Immature natural killer cell (primary cell): ENCODE measurements at regions not wholly inside any gene's neighbourhood (a gene's known extent, or its start where the extent isn't known, plus 50 kb on each side); places are given as distances from the start of the nearest gene placed in this dataset.

Source experiments
- DNase-seq, 3 donors: peaks; one replicate each; pipeline ENCODE4 v3.0.0; 2022; ENCODE audit warnings: mixed read lengths in 1 of 3
- H3K27ac Mint-ChIP-seq, 6 donors: one replicate each; pipeline ENCODE4 v1.8.0; 2020; ENCODE audit warnings: mixed read lengths in 6 of 6, mild to moderate bottlenecking in 5 of 6, inconsistent platforms in 4 of 6, moderate library complexity in 3 of 6
- H3K27me3 Mint-ChIP-seq, 3 donors: one replicate each; pipeline ENCODE4 v1.8.0; 2020 to 2021; ENCODE audit warnings: low read depth in 3 of 3, mild to moderate bottlenecking in 3 of 3, mixed read lengths in 3 of 3, moderate library complexity in 3 of 3, inconsistent platforms in 1 of 3
- H3K36me3 Mint-ChIP-seq, 3 donors: one replicate each; pipeline ENCODE4 v1.8.0; 2020; ENCODE audit warnings: mixed read lengths in 3 of 3, inconsistent platforms in 2 of 3, mild to moderate bottlenecking in 2 of 3
- H3K4me1 Mint-ChIP-seq, 2 donors: one replicate each; pipeline ENCODE4 v1.8.0; 2020; ENCODE audit warnings: inconsistent platforms in 2 of 2, mild to moderate bottlenecking in 2 of 2, mixed read lengths in 2 of 2, moderate library complexity in 1 of 2
- H3K4me3 Mint-ChIP-seq, 5 donors: one replicate each; pipeline ENCODE4 v1.8.0; 2020; ENCODE audit warnings: mild to moderate bottlenecking in 5 of 5, mixed read lengths in 5 of 5, inconsistent platforms in 3 of 5, moderate library complexity in 3 of 5
- H3K9me3 Mint-ChIP-seq, 6 donors: one replicate each; pipeline ENCODE4 v1.8.0; 2020; ENCODE audit warnings: mild to moderate bottlenecking in 6 of 6, mixed read lengths in 6 of 6, inconsistent platforms in 4 of 6, moderate library complexity in 3 of 6

GRCh38 chr12:94798113-94798512 is 147.8 kb upstream of the TMCC3 start:
- Mint-ChIP-seq H3K4me1 (no peaks in the 10 kb centered on the region), H3K27ac (no peak overlapping the region), H3K36me3 (no peaks in the 10 kb centered on the region), H3K4me3 (no peak overlapping the region), H3K27me3 (peaks cover 2 to 7% (median 4%) of the 10 kb centered on the region in 3 donors), H3K9me3 (no peaks in the 10 kb centered on the region)
- DNase-seq = no peak

GRCh38 chr12:94795520-94795919 is 145.2 kb upstream of the TMCC3 start:
- Mint-ChIP-seq H3K36me3 (no peaks in the 10 kb centered on the region), H3K27me3 (peaks cover 2 to 4% (median 2%) of the 10 kb centered on the region in 3 donors), H3K9me3 (no peaks in the 10 kb centered on the region), H3K4me3 (no peak overlapping the region), H3K27ac (no peak overlapping the region), H3K4me1 (peaks cover 2 to 7% of the 10 kb centered on the region in 2 donors)
- DNase-seq = no peak

DNA sequence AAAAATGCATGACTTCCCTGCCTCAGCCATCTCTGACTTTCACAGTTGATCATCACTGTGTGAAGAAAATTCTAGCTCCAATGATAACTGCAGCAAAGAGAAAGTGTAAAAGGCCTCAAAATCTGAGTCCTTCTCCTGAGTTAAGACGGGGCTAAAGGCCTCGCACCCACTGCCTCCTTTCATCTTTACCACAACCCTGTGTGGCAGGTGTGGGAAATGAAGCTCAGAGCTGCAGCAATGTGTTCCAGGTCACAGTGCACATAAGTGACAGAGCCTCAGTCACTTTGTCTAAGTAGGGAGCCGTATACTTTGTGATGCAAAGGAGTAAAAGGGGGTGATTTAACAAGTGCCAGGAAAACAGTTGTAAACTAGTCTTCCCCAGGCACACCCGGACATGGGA is 144.7 kb upstream of the TMCC3 start:
- DNase-seq = no peak
- H3K4me1 Mint-ChIP-seq = peaks cover 7 to 12% of the 10 kb centered on the region in 2 donors
- H3K36me3 Mint-ChIP-seq = no peaks in the 10 kb centered on the region
- no peaks in the 10 kb centered on the region for H3K9me3 Mint-ChIP-seq
- H3K27ac Mint-ChIP-seq = no peak overlapping the region
- H3K27me3 Mint-ChIP-seq = peaks cover 2 to 4% (median 2%) of the 10 kb centered on the region in 3 donors
- no peak overlapping the region for H3K4me3 Mint-ChIP-seq

DNA sequence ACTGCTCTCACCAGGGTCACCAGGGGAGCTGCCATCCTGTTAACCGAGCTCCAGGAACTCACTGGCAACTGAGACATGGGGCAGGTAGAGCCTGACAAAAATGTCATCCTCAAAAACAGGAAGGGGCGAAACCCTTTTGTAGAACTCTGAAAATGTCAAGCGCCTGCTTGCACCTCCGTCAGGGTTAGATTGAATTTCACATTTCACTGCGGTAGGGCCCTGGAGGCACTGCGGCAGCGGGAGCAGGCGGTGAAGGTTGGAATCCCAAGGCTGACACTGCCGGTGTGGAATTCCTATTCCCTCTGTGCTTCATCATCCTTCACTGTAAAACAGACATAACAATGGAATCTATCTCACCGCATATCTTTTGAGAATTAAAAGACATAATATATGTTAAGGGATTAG is 142.8 kb upstream of the TMCC3 start:
- Mint-ChIP-seq H3K27me3 (peaks cover 0 to 2% (median 2%) of the 10 kb centered on the region in 3 donors), H3K36me3 (no peaks in the 10 kb centered on the region), H3K9me3 (no peaks in the 10 kb centered on the region), H3K4me3 (no peak overlapping the region), H3K27ac (no peak overlapping the region), H3K4me1 (peaks cover 7 to 15% of the 10 kb centered on the region in 2 donors)
- no peak for DNase-seq

- Mint-ChIP-seq H3K4me1 (peaks cover 7 to 15% of the 10 kb centered on the region in 2 donors), H3K4me3 (no peak overlapping the region), H3K36me3 (no peaks in the 10 kb centered on the region), H3K27me3 (peaks cover 0 to 2% (median 2%) of the 10 kb centered on the region in 3 donors), H3K27ac (no peak overlapping the region), H3K9me3 (no peaks in the 10 kb centered on the region)
- DNase-seq = no peak
Observed at GRCh38 chr12:94792693-94793092, 142.3 kb upstream of the TMCC3 start.

DNA sequence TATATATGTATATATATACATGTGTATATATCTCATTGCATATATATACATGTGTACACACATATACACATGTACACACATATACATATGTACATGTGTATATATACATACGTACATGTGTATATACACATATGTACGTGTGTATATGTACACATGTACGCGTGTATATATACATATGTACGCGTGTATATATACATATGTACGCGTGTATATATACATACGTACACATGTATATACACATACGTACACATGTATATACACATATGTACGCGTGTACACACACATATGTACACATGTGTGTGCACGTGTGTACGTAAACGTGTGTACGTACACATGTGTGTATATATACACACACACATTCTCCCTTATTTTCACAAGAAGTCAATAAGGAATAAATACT is 141.6 kb upstream of the TMCC3 start:
- Mint-ChIP-seq H3K36me3 (no peaks in the 10 kb centered on the region), H3K9me3 (no peaks in the 10 kb centered on the region), H3K4me3 (no peak overlapping the region), H3K27ac (no peak overlapping the region), H3K4me1 (peaks cover 7 to 15% of the 10 kb centered on the region in 2 donors), H3K27me3 (peaks cover 0 to 2% (median 2%) of the 10 kb centered on the region in 3 donors)
- DNase-seq = no peak

GRCh38 chr12:94790825-94791224 is 140.5 kb upstream of the TMCC3 start:
- no peak for DNase-seq
- H3K4me3 Mint-ChIP-seq = peak overlapping the region in 1 of 5 donors; percentile 45
- H3K4me1 Mint-ChIP-seq = peaks cover 7 to 15% of the 10 kb centered on the region in 2 donors
- H3K9me3 Mint-ChIP-seq = no peaks in the 10 kb centered on the region
- H3K36me3 Mint-ChIP-seq = no peaks in the 10 kb centered on the region
- H3K27me3 Mint-ChIP-seq = peaks cover 0 to 2% (median 2%) of the 10 kb centered on the region in 3 donors
- no peak overlapping the region for H3K27ac Mint-ChIP-seq

- peaks cover 7 to 15% of the 10 kb centered on the region in 2 donors for H3K4me1 Mint-ChIP-seq
Observed at GRCh38 chr12:94790370-94790769, 140.0 kb upstream of the TMCC3 start.

GRCh38 chr12:94789510-94790225 is 139.3 kb upstream of the TMCC3 start:
- no peak overlapping the region for H3K4me3 Mint-ChIP-seq
- peaks cover 7 to 15% of the 10 kb centered on the region in 2 donors for H3K4me1 Mint-ChIP-seq
- no peaks in the 10 kb centered on the region for H3K36me3 Mint-ChIP-seq
- H3K9me3 Mint-ChIP-seq = no peaks in the 10 kb centered on the region
- H3K27me3 Mint-ChIP-seq = peaks cover 0 to 2% (median 2%) of the 10 kb centered on the region in 3 donors
- no peak for DNase-seq
- H3K27ac Mint-ChIP-seq = no peak overlapping the region

More at GRCh38 chr12:94790370-94790769, 140.0 kb upstream of the TMCC3 start:
- Mint-ChIP-seq H3K9me3 (no peaks in the 10 kb centered on the region), H3K27ac (peak overlapping the region in 1 of 6 donors; percentile 76), H3K36me3 (no peaks in the 10 kb centered on the region), H3K27me3 (peaks cover 0 to 2% (median 2%) of the 10 kb centered on the region in 3 donors), H3K4me3 (peak overlapping the region in 1 of 5 donors; percentile 45)
- DNase-seq = no peak

DNA sequence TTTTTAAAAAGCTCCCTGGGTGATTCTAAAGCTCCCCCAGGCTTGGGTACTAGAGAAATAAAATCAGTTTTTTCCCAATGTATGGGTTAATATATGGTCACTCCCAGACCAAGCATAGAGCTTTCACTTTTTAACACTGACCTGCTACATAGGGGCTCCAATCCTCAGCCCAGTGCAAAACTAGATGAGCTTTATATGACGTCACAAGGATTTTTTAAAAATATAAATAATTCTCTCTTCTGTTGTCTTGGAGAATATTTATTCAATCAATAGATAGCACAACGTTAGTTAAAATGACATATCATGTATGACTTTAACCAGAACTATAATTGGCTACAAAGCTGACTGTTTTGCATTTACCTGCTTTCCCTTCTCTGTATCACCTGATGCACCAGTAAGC is 137.9 kb upstream of the TMCC3 start:
- H3K9me3 Mint-ChIP-seq = no peaks in the 10 kb centered on the region
- H3K36me3 Mint-ChIP-seq = no peaks in the 10 kb centered on the region
- peaks cover 2 to 3% (median 2%) of the 10 kb centered on the region in 3 donors for H3K27me3 Mint-ChIP-seq
- H3K4me3 Mint-ChIP-seq = no peak overlapping the region
- no peak overlapping the region for H3K27ac Mint-ChIP-seq
- DNase-seq = no peak
- peaks cover 7 to 15% of the 10 kb centered on the region in 2 donors for H3K4me1 Mint-ChIP-seq

- peaks cover 0 to 5% (median 4%) of the 10 kb centered on the region in 6 donors for H3K9me3 Mint-ChIP-seq
- no peak for DNase-seq
- peaks cover 0 to 5% (median 0%) of the 10 kb centered on the region in 3 donors for H3K36me3 Mint-ChIP-seq
- no peak overlapping the region for H3K4me3 Mint-ChIP-seq
- H3K27ac Mint-ChIP-seq = no peak overlapping the region
- peaks cover 2 to 6% (median 2%) of the 10 kb centered on the region in 3 donors for H3K27me3 Mint-ChIP-seq
- H3K4me1 Mint-ChIP-seq = peaks cover 7 to 14% of the 10 kb centered on the region in 2 donors
Observed at GRCh38 chr12:94786906-94787305, 136.5 kb upstream of the TMCC3 start.

- Mint-ChIP-seq H3K4me1 (no peaks in the 10 kb centered on the region), H3K36me3 (peaks cover 0 to 5% (median 0%) of the 10 kb centered on the region in 3 donors), H3K27me3 (peaks cover 2 to 5% (median 4%) of the 10 kb centered on the region in 3 donors), H3K9me3 (peaks cover 0 to 7% (median 4%) of the 10 kb centered on the region in 6 donors), H3K4me3 (no peak overlapping the region), H3K27ac (no peak overlapping the region)
- DNase-seq = no peak
Observed at GRCh38 chr12:94783862-94784261, 133.5 kb upstream of the TMCC3 start.

DNA sequence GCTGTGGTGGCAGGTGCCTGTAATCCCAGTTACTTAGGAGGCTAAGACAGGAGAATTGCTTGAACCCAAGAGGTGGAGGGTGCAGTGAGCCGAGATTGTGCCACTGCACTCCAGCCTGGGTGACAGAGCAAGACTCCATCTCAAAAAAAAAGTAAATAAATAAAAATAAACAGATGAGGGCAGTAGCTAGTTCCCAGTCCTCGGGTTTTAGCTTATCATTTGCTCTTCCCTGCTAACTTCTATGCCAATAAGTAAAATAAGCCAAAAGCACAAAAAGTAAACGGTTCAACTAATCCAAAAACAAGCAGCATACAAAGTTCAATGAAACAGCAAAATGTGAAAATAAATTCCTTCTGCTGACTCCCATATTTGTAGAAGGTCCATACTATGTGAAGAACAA is 133.0 kb upstream of the TMCC3 start:
- Mint-ChIP-seq H3K27ac (no peak overlapping the region), H3K4me3 (no peak overlapping the region), H3K36me3 (peaks cover 0 to 5% (median 0%) of the 10 kb centered on the region in 3 donors), H3K9me3 (peaks cover 0 to 7% (median 4%) of the 10 kb centered on the region in 6 donors), H3K27me3 (peaks cover 2 to 5% (median 4%) of the 10 kb centered on the region in 3 donors), H3K4me1 (no peaks in the 10 kb centered on the region)
- DNase-seq = no peak

- peaks cover 0 to 5% (median 0%) of the 10 kb centered on the region in 3 donors for H3K36me3 Mint-ChIP-seq
- no peak for DNase-seq
- H3K27ac Mint-ChIP-seq = no peak overlapping the region
- H3K27me3 Mint-ChIP-seq = peaks cover 4 to 10% (median 7%) of the 10 kb centered on the region in 3 donors
- peaks cover 0 to 7% (median 4%) of the 10 kb centered on the region in 6 donors for H3K9me3 Mint-ChIP-seq
- no peaks in the 10 kb centered on the region for H3K4me1 Mint-ChIP-seq
- no peak overlapping the region for H3K4me3 Mint-ChIP-seq
Observed at GRCh38 chr12:94781835-94782234, 131.5 kb upstream of the TMCC3 start.
